ENCODE measurements at regions not wholly inside any gene's neighbourhood (a gene's known extent, or its start where the extent isn't known, plus 50 kb on each side); places are given as distances from the start of the nearest gene placed in this dataset.

DNA sequence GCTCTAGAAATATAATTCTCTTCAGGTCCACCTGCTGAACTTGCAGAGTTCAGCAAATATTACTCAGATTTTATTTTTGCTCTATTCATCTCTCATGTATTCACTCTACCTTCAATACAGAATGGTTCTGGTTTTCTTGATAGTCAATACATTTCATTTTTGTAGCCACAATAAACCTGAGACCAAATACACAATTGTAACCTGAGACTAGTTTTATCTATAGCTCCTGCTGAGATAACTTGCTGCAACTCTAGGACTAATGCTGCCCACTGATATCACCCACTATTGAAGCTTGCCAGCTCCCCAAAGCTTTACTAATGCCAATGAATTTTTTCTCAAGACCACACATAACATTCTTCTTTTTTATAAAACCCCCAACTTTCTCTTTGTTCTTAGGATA, 229.3 kb downstream of the NSUN3 start:
- TF ChIP-seq POLR2A (IDR thresholded peaks at IDR 0.05): no peak
- TF ChIP-seq, protein P1, sequence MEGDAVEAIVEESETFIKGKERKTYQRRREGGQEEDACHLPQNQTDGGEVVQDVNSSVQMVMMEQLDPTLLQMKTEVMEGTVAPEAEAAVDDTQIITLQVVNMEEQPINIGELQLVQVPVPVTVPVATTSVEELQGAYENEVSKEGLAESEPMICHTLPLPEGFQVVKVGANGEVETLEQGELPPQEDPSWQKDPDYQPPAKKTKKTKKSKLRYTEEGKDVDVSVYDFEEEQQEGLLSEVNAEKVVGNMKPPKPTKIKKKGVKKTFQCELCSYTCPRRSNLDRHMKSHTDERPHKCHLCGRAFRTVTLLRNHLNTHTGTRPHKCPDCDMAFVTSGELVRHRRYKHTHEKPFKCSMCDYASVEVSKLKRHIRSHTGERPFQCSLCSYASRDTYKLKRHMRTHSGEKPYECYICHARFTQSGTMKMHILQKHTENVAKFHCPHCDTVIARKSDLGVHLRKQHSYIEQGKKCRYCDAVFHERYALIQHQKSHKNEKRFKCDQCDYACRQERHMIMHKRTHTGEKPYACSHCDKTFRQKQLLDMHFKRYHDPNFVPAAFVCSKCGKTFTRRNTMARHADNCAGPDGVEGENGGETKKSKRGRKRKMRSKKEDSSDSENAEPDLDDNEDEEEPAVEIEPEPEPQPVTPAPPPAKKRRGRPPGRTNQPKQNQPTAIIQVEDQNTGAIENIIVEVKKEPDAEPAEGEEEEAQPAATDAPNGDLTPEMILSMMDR (IDR thresholded peaks at IDR 0.05): no peak

Data from body of pancreas (tissue), 4 donors.